Adrenal gland (tissue), 9 donors: ENCODE measurements at regions not wholly inside any gene's neighbourhood (a gene's known extent, or its start where the extent isn't known, plus 50 kb on each side); places are given as distances from the start of the nearest gene placed in this dataset.

Source experiments
- DNase-seq, 7 donors: peaks; one replicate each; pipeline ENCODE4 v3.0.0-alpha.2; 2019 to 2020
- H3K27ac ChIP-seq, 5 donors: fragments of 200-600 bp; sonication (generic) in 4 of 5; 1 replicate in 3 of 5; 2 replicates in 2 of 5; pipeline versions ENCODE4 v1.5.1 to v1.8.0; 2016 to 2020; ENCODE audit warnings: mild to moderate bottlenecking in 1 of 5
- H3K27me3 ChIP-seq: fragments of 200-600 bp; 2 replicates; pipeline ENCODE4 v1.8.0; 2021
- H3K36me3 ChIP-seq, 2 donors: fragments of 200-600 bp; replicated peaks in 1 of 2; 1 replicate in 1 of 2; 2 replicates in 1 of 2; pipeline versions ENCODE4 v1.5.1 to v1.8.0; 2018 to 2022
- H3K4me1 ChIP-seq, 2 donors: fragments of 200-600 bp; replicated peaks in 1 of 2; 1 replicate in 1 of 2; 2 replicates in 1 of 2; pipeline versions ENCODE4 v1.5.1 to v1.8.0; 2018 to 2021
- H3K4me3 ChIP-seq, 4 donors: fragments of 200-600 bp; sonication (generic) in 3 of 4; one replicate each; pipeline ENCODE4 v1.5.1; 2016 to 2018
- H3K9me3 ChIP-seq, 3 donors: fragments of 200-600 bp; sonication (generic) in 1 of 3; replicated peaks in 1 of 3; 1 replicate in 2 of 3; 2 replicates in 1 of 3; pipeline versions ENCODE4 v1.5.1 to v1.8.0; 2016 to 2021
- CTCF ChIP-seq, 6 experiments: fragments of 450-650 bp in 4 of 6; fragments of 200-600 bp in 2 of 6; sonication (generic) in 1 of 6; IDR thresholded peaks; 1 replicate in 5 of 6; 2 replicates in 1 of 6; pipeline versions ENCODE4 v1.5.1 to v1.8.0; 2016 to 2021; ENCODE audit warnings: antibody characterized with exemption in 6 of 6, mild to moderate bottlenecking in 2 of 6, moderate library complexity in 1 of 6
- POLR2A ChIP-seq, 2 donors: fragments of 450-650 bp; IDR thresholded peaks; one replicate each; pipeline ENCODE4 v1.6.1; 2017; ENCODE audit warnings: antibody characterized with exemption in 2 of 2, mild to moderate bottlenecking in 2 of 2, moderate library complexity in 1 of 2
- WGBS, 4 donors: extraction: QIAGEN DNeasy Blood & Tissue Kit in 2 of 4; methylation state at CpG; one replicate each; pipeline versions ENCODE4 v1.1.5 to v1.1.7; 2013 to 2017; 5-methylcytosine and 5-hydroxymethylcytosine counted together
- intact Hi-C, 2 donors: fragments of 100-400 bp; cut with DNase I; formaldehyde crosslinking; loops; one replicate each; pipeline versions ENCODE4 v1.14.1 to v1.15.0; 2022 to 2023
- donor health status: healthy with polysubstance abuse.
- donor health status: Bipolar disorder and iron deficiency.
- donor health status: DM: yes; HTN: yes; CAD: no.
- donor health status: DM: no; HTN: no; CAD: no.
- donor health status: DM: no; HTN: no; CAD: no.

DNA sequence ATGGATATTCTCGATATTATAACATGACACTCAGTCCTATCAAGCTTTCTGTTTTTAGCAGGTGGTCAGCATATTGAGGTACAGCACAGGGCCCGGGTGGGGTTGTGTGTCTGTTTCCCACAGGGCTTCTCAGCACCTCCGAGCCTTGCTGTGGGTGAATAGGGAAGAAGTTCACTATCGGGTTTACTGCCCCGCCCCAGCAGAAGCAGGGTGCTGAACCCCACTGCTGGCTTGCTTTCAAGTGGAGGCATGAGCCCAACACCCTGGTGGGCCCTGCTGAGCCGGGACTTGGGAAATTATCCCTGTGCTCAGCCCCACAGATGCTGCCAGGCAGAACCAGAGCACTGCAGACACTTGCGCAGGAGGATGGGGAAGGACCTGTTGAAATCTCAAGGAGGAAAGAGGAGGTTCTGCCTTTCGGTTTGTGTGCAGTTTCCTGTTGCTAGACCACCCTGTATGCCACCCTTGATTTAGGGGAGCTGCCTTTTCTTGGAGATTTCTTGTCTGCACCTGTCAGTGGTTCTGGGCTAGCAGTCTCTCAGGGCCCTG, 270.3 kb upstream of the SALL3 start:
- Histone ChIP-seq H3K9me3 (peaks cover 0 to 3% (median 0%) of the 10 kb centered on the region in 3 donors), H3K27me3 (no peaks in the 10 kb centered on the region), H3K4me3 (no peak overlapping the region), H3K27ac (no peak overlapping the region), H3K4me1 (no peaks in the 10 kb centered on the region), H3K36me3 (no peaks in the 10 kb centered on the region)
- intact Hi-C loops, result no loop called here
- TF ChIP-seq CTCF (IDR thresholded peaks at IDR 0.05) (no peak), POLR2A (IDR thresholded peaks at IDR 0.05) (no peak)
- no peak for DNase-seq
- WGBS, 4 donors, result 77 to 88% (median 83%) methylated on average over 5 to 8 of the region's 8 CpGs

DNA sequence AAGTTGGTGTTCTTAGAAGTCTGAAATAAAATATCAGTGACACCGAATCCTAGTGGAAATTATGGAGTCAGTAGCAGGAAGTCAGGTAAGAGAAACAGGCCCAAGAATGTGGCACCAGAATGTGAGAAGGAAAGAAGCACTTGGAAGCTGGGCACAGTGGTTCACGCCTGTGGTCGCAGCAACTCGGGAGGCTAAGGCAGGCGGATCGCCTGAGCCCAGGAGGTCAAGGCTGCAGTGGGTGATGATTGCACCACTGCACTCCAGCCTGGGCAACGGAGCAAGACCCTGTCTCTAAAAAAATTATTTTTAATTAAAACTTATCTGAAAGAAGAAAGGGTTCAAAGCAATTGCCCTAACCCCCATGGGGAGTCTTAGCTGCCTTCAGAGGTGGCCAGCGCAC, 268.3 kb upstream of the SALL3 start:
- Histone ChIP-seq H3K4me3 (no peak overlapping the region), H3K4me1 (no peaks in the 10 kb centered on the region), H3K27ac (no peak overlapping the region), H3K36me3 (no peaks in the 10 kb centered on the region), H3K9me3 (peaks cover 0 to 3% (median 0%) of the 10 kb centered on the region in 3 donors), H3K27me3 (no peaks in the 10 kb centered on the region)
- TF ChIP-seq POLR2A (IDR thresholded peaks at IDR 0.05) (no peak), CTCF (IDR thresholded peaks at IDR 0.05) (no peak)
- intact Hi-C loops, result no loop called here
- WGBS, 4 donors, result 76 to 90% (median 83%) methylated on average over 8 of the region's 8 CpGs
- DNase-seq, result no peak

- H3K36me3 ChIP-seq, result no peaks in the 10 kb centered on the region
- no peaks in the 10 kb centered on the region for H3K4me1 ChIP-seq
- DNase-seq, result no peak
- intact Hi-C loops, result no loop called here
- 73 to 85% (median 77%) methylated on average over 4 of the region's 4 CpGs for WGBS, 4 donors
- no peaks in the 10 kb centered on the region for H3K27me3 ChIP-seq
- H3K4me3 ChIP-seq, result no peak overlapping the region
- TF ChIP-seq CTCF (IDR thresholded peaks at IDR 0.05) (no peak), POLR2A (IDR thresholded peaks at IDR 0.05) (no peak)
- H3K9me3 ChIP-seq, result peaks cover 0 to 3% (median 0%) of the 10 kb centered on the region in 3 donors
- no peak overlapping the region for H3K27ac ChIP-seq
These were observed 267.6 kb upstream of the SALL3 start for GRCh38 chr18:78711971-78712370.

DNA sequence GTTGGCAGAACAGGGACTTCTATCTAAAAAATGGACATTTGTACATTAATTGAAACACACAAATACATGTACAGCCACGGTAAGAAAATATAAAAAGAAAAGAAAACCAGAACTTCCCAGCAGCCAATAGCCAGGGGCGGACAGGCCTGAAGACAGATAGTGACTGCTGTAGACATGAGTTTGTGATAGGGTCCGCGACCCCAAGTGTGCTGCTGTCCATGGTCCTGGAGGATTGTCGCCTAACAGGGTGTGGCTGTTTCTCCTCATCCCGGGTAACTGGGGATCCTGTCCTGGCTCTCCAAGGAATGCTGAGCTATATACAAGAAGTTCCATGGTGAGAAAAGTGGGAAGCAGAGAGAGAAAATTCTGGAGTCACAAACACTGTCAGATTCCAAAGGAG, 266.5 kb upstream of the SALL3 start:
- TF ChIP-seq POLR2A (IDR thresholded peaks at IDR 0.05) (no peak), CTCF (IDR thresholded peaks at IDR 0.05) (no peak)
- H3K4me3 ChIP-seq, result no peak overlapping the region
- no peaks in the 10 kb centered on the region for H3K4me1 ChIP-seq
- DNase-seq, result no peak
- 11 to 21% (median 15%) methylated on average over 6 of the region's 6 CpGs for WGBS, 4 donors
- intact Hi-C loops, result no loop called here
- no peaks in the 10 kb centered on the region for H3K9me3 ChIP-seq
- no peaks in the 10 kb centered on the region for H3K36me3 ChIP-seq
- H3K27me3 ChIP-seq, result no peaks in the 10 kb centered on the region
- no peak overlapping the region for H3K27ac ChIP-seq
